ENCODE measurements at regions not wholly inside any gene's neighbourhood (a gene's known extent, or its start where the extent isn't known, plus 50 kb on each side); places are given as distances from the start of the nearest gene placed in this dataset.

DNA sequence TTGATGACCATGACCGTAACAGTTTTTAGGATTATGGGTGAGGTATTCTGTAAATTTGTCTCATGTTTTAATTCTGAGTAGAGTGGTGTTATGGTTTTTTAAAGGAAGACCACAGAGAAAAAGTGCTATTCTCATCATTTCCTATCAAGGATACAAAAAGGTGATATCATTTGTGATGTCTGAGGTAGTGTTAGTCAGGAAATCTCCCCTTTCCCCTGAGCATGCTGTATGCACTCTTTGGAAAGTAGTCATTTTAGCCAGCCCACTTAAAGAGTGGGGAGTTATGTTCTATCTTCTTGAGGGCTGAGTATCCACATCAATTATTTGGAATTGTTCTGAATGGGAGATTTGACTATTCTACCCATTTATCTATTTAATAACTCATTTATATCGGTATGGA is 414.2 kb upstream of the SLC14A2 start:
- TF ChIP-seq YY1 (IDR thresholded peaks at IDR 0.05; ENCODE audit: low read depth) (no peak), CEBPB (IDR thresholded peaks at IDR 0.05) (no peak), TCF12 (IDR thresholded peaks at IDR 0.05; ENCODE audit: low read depth) (no peak), TAF1 (IDR thresholded peaks at IDR 0.05; ENCODE audit: low read depth) (no peak), RAD21 (IDR thresholded peaks at IDR 0.05; ENCODE audit: low read depth) (no peak), FOXM1 (IDR thresholded peaks at IDR 0.05; ENCODE audit: borderline replicate concordance, low read depth) (no peak), NFIC (IDR thresholded peaks at IDR 0.05) (no peak), EP300 (IDR thresholded peaks at IDR 0.05; ENCODE audit: borderline replicate concordance) (no peak)
- TF ChIP-seq, protein P1, sequence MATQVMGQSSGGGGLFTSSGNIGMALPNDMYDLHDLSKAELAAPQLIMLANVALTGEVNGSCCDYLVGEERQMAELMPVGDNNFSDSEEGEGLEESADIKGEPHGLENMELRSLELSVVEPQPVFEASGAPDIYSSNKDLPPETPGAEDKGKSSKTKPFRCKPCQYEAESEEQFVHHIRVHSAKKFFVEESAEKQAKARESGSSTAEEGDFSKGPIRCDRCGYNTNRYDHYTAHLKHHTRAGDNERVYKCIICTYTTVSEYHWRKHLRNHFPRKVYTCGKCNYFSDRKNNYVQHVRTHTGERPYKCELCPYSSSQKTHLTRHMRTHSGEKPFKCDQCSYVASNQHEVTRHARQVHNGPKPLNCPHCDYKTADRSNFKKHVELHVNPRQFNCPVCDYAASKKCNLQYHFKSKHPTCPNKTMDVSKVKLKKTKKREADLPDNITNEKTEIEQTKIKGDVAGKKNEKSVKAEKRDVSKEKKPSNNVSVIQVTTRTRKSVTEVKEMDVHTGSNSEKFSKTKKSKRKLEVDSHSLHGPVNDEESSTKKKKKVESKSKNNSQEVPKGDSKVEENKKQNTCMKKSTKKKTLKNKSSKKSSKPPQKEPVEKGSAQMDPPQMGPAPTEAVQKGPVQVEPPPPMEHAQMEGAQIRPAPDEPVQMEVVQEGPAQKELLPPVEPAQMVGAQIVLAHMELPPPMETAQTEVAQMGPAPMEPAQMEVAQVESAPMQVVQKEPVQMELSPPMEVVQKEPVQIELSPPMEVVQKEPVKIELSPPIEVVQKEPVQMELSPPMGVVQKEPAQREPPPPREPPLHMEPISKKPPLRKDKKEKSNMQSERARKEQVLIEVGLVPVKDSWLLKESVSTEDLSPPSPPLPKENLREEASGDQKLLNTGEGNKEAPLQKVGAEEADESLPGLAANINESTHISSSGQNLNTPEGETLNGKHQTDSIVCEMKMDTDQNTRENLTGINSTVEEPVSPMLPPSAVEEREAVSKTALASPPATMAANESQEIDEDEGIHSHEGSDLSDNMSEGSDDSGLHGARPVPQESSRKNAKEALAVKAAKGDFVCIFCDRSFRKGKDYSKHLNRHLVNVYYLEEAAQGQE (IDR thresholded peaks at IDR 0.05; ENCODE audit: low read depth), result no peak
